ENCODE measurements at regions not wholly inside any gene's neighbourhood (a gene's known extent, or its start where the extent isn't known, plus 50 kb on each side); places are given as distances from the start of the nearest gene placed in this dataset.

DNA sequence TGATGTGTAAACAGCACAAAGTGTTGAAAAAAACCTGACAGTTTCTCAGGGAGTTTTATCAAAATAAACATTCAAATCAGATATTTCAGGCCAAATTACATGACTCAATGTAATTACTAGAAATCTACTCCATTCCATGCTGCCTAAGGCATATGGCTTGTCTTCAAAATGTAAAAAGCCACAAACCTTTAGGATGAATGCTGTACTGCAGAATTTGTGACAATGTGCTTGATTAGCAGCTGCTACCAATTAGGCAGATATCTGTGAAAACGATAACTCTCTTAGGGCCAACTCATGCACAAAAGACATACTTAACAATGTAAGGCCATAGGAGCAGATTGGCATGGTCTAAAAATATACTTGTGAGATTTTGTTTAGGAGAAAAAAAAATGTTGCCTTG, 267.0 kb downstream of the DACT1 start:
- H3K4me3 ChIP-seq (replicated peaks in 1 of 3; ENCODE audit: low read depth in 2 of 3, low read length in 3 of 3), result no peak overlapping the region
- no peak for TF ChIP-seq CTCF (IDR thresholded peaks at IDR 0.05)
- no peaks in the 10 kb centered on the region for H3K79me2 ChIP-seq (ENCODE audit: insufficient read depth, low read length)
- H3K9me3 ChIP-seq (replicated peaks in 1 of 2; ENCODE audit: control insufficient read depth in 1 of 2, insufficient read depth in 1 of 2, low read length in 2 of 2), result peaks cover 0 to 9% of the 10 kb centered on the region in 2 donors
- no peaks in the 10 kb centered on the region for H4K20me1 ChIP-seq (ENCODE audit: insufficient read depth, low read length)
- H3K9ac ChIP-seq (ENCODE audit: insufficient read depth, low read length, poor library complexity, severe bottlenecking), result no peak overlapping the region
- no peak for DNase-seq
- H3K4me1 Mint-ChIP-seq, result peaks cover 3% of the 10 kb centered on the region
- intact Hi-C loops (cut with micrococcal nuclease), result no loop called here
- peaks cover 2 to 18% (median 9%) of the 10 kb centered on the region in 7 donors for H3K9me3 Mint-ChIP-seq
- H2AFZ ChIP-seq (ENCODE audit: insufficient read depth, low read depth, low read length, poor library complexity, severe bottlenecking), result no peak overlapping the region
- H3K36me3 ChIP-seq (replicated peaks in 1 of 2; ENCODE audit: control insufficient read depth in 1 of 2, insufficient read depth in 2 of 2, low read length in 2 of 2), result no peaks in the 10 kb centered on the region
- no peak overlapping the region for H3K4me2 ChIP-seq (replicated peaks; ENCODE audit: extremely low read depth, low read length, poor library complexity, severe bottlenecking)
- no peak overlapping the region for H3K27ac Mint-ChIP-seq
- H3K27me3 Mint-ChIP-seq (ENCODE audit: low read depth in 3 of 3), result no peaks in the 10 kb centered on the region
- H3K27ac ChIP-seq (ENCODE audit: low read depth in 1 of 2, low read length in 2 of 2), result no peak overlapping the region
- no peaks in the 10 kb centered on the region for H3K4me1 ChIP-seq (ENCODE audit: control insufficient read depth in 1 of 2, insufficient read depth in 2 of 2, low read length in 2 of 2)
- no peaks in the 10 kb centered on the region for H3K36me3 Mint-ChIP-seq
- H3K4me3 Mint-ChIP-seq, result no peak overlapping the region
- WGBS (ENCODE audit: insufficient coverage), result no CpG with 5 or more reads among the region's 1 CpG
- no peaks in the 10 kb centered on the region for H3K27me3 ChIP-seq (ENCODE audit: control insufficient read depth in 2 of 2, insufficient read depth in 2 of 2, low read length in 2 of 2)

GRCh38 chr14:58907803-58908202, 270.0 kb downstream of the DACT1 start:
- no peak for TF ChIP-seq CTCF (IDR thresholded peaks at IDR 0.05)
- WGBS (ENCODE audit: insufficient coverage), result no CpG with 5 or more reads among the region's 1 CpG
- no peaks in the 10 kb centered on the region for H3K79me2 ChIP-seq (ENCODE audit: insufficient read depth, low read length)
- Mint-ChIP-seq H3K27ac (no peak overlapping the region), H3K27me3 (ENCODE audit: low read depth in 3 of 3) (peaks cover 0 to 1% (median 0%) of the 10 kb centered on the region in 3 donors), H3K4me3 (no peak overlapping the region), H3K36me3 (no peaks in the 10 kb centered on the region), H3K9me3 (peaks cover 2 to 14% (median 9%) of the 10 kb centered on the region in 7 donors), H3K4me1 (no peaks in the 10 kb centered on the region)
- no peak overlapping the region for H3K4me2 ChIP-seq (replicated peaks; ENCODE audit: extremely low read depth, low read length, poor library complexity, severe bottlenecking)
- no peaks in the 10 kb centered on the region for H3K27me3 ChIP-seq (ENCODE audit: control insufficient read depth in 2 of 2, insufficient read depth in 2 of 2, low read length in 2 of 2)
- no peaks in the 10 kb centered on the region for H3K4me1 ChIP-seq (ENCODE audit: control insufficient read depth in 1 of 2, insufficient read depth in 2 of 2, low read length in 2 of 2)
- H4K20me1 ChIP-seq (ENCODE audit: insufficient read depth, low read length), result no peaks in the 10 kb centered on the region
- H3K4me3 ChIP-seq (replicated peaks in 1 of 3; ENCODE audit: low read depth in 2 of 3, low read length in 3 of 3), result no peak overlapping the region
- no peak overlapping the region for H3K27ac ChIP-seq (ENCODE audit: low read depth in 1 of 2, low read length in 2 of 2)
- no peak for DNase-seq
- H3K36me3 ChIP-seq (replicated peaks in 1 of 2; ENCODE audit: control insufficient read depth in 1 of 2, insufficient read depth in 2 of 2, low read length in 2 of 2), result no peaks in the 10 kb centered on the region
- H3K9me3 ChIP-seq (replicated peaks in 1 of 2; ENCODE audit: control insufficient read depth in 1 of 2, insufficient read depth in 1 of 2, low read length in 2 of 2), result peaks cover 0 to 7% of the 10 kb centered on the region in 2 donors
- no peak overlapping the region for H3K9ac ChIP-seq (ENCODE audit: insufficient read depth, low read length, poor library complexity, severe bottlenecking)
- no peak overlapping the region for H2AFZ ChIP-seq (ENCODE audit: insufficient read depth, low read depth, low read length, poor library complexity, severe bottlenecking)
- intact Hi-C loops (cut with micrococcal nuclease), result no loop called here

Data from CD14-positive monocyte (primary cell).